HEK293 (cell line): ENCODE measurements at regions not wholly inside any gene's neighbourhood (a gene's known extent, or its start where the extent isn't known, plus 50 kb on each side); places are given as distances from the start of the nearest gene placed in this dataset.

Experiments
- ZBTB21 ChIP-seq: fragments of 450-650 bp; formaldehyde crosslinking; IDR thresholded peaks from 2 replicates; pipeline ENCODE4 v1.5.1; 2017; ENCODE audit warnings: missing biosample characterization, missing genetic modification characterization
- TF ChIP-seq, protein P1 (sequence below): fragments of 450-650 bp; formaldehyde crosslinking; IDR thresholded peaks from 2 replicates; pipeline ENCODE4 v1.5.1; 2016; ENCODE audit warnings: missing biosample characterization, missing genetic modification characterization

- TF ChIP-seq, protein P1, sequence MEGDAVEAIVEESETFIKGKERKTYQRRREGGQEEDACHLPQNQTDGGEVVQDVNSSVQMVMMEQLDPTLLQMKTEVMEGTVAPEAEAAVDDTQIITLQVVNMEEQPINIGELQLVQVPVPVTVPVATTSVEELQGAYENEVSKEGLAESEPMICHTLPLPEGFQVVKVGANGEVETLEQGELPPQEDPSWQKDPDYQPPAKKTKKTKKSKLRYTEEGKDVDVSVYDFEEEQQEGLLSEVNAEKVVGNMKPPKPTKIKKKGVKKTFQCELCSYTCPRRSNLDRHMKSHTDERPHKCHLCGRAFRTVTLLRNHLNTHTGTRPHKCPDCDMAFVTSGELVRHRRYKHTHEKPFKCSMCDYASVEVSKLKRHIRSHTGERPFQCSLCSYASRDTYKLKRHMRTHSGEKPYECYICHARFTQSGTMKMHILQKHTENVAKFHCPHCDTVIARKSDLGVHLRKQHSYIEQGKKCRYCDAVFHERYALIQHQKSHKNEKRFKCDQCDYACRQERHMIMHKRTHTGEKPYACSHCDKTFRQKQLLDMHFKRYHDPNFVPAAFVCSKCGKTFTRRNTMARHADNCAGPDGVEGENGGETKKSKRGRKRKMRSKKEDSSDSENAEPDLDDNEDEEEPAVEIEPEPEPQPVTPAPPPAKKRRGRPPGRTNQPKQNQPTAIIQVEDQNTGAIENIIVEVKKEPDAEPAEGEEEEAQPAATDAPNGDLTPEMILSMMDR (tag by site-specific recombination), result no peak
- TF ChIP-seq ZBTB21 (tag by site-specific recombination), result no peak
Measured at GRCh38 chr3:153043729-153044328, 118.2 kb upstream of the RAP2B start.
